ENCODE measurements at regions not wholly inside any gene's neighbourhood (a gene's known extent, or its start where the extent isn't known, plus 50 kb on each side); places are given as distances from the start of the nearest gene placed in this dataset.

DNA sequence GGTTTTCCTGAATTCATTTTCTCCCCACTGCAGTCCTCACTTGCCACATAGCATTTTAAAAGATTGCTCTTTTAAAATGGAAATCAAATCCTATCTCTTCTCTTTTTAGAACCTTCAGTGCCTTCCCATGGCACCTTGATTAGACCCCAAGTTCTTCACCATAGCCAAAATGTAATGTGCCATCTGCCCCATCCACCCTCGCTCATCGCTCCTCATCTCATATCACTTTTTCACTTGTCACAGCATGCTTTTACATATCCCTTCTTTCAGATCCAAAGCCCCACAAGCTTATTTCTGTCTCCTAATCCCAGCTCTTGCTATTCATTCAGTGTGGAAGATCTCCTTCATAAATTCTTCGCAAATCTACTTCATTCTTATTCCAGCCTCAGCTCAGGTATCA is 161.7 kb downstream of the CD47 start (continued):
- TF ChIP-seq NANOG (IDR thresholded peaks at IDR 0.05; ENCODE audit: insufficient read depth, low read depth, low read length, poor library complexity, severe bottlenecking) (no peak), BACH1 (IDR thresholded peaks at IDR 0.05; ENCODE audit: low read length) (no peak), SP4 (IDR thresholded peaks at IDR 0.05; ENCODE audit: low read length) (no peak), SIRT6 (IDR thresholded peaks at IDR 0.05; ENCODE audit: low read length) (no peak)
